ENCODE measurements at regions not wholly inside any gene's neighbourhood (a gene's known extent, or its start where the extent isn't known, plus 50 kb on each side); places are given as distances from the start of the nearest gene placed in this dataset.

- no peak for TF ChIP-seq BHLHE40 (IDR thresholded peaks at IDR 0.05; ENCODE audit: borderline replicate concordance)
- TF ChIP-seq ZNF384 (IDR thresholded peaks at IDR 0.05), result no peak
- TF ChIP-seq CTBP1 (IDR thresholded peaks at IDR 0.05; ENCODE audit: borderline replicate concordance), result no peak
- TF ChIP-seq ARNT (IDR thresholded peaks at IDR 0.05), result no peak
- no peak for TF ChIP-seq PKNOX1 (IDR thresholded peaks at IDR 0.05)
- no peak for TF ChIP-seq TARDBP (IDR thresholded peaks at IDR 0.05)
- no peak for TF ChIP-seq L3MBTL2 (conservative IDR thresholded peaks at IDR 0.05)
- TF ChIP-seq FOXA1 (IDR thresholded peaks at IDR 0.05), result no peak
- no peak for TF ChIP-seq SP1 (IDR thresholded peaks at IDR 0.05)
- TF ChIP-seq LEF1 (IDR thresholded peaks at IDR 0.05; ENCODE audit: borderline replicate concordance), result no peak
- TF ChIP-seq ELF4 (IDR thresholded peaks at IDR 0.05), result no peak
- no peak for TF ChIP-seq HDGF (IDR thresholded peaks at IDR 0.05; ENCODE audit: borderline replicate concordance)
- TF ChIP-seq FOXK2 (IDR thresholded peaks at IDR 0.05), result no peak
- TF ChIP-seq NFRKB (IDR thresholded peaks at IDR 0.05), result no peak
- ChIA-PET POLR2A (no interaction called here), CTCF (no interaction called here)
- DNase-seq (ENCODE audit: extremely low spot score), result no peak
Observed at GRCh38 chr1:34361781-34362357, 185.2 kb downstream of the C1orf94 start.

- ChIA-PET CTCF (no interaction called here), POLR2A (no interaction called here)
- no peak for DNase-seq (ENCODE audit: extremely low spot score)
- TF ChIP-seq BHLHE40 (IDR thresholded peaks at IDR 0.05; ENCODE audit: borderline replicate concordance) (no peak), SUZ12 (IDR thresholded peaks at IDR 0.05) (no peak), PKNOX1 (IDR thresholded peaks at IDR 0.05) (no peak), HDGF (IDR thresholded peaks at IDR 0.05; ENCODE audit: borderline replicate concordance) (no peak), ELF4 (IDR thresholded peaks at IDR 0.05) (no peak), L3MBTL2 (conservative IDR thresholded peaks at IDR 0.05) (no peak), FOXA1 (IDR thresholded peaks at IDR 0.05) (no peak), SP1 (IDR thresholded peaks at IDR 0.05) (no peak), TARDBP (IDR thresholded peaks at IDR 0.05) (no peak), LEF1 (IDR thresholded peaks at IDR 0.05; ENCODE audit: borderline replicate concordance) (no peak), ARNT (IDR thresholded peaks at IDR 0.05) (no peak), CTBP1 (IDR thresholded peaks at IDR 0.05; ENCODE audit: borderline replicate concordance) (no peak), FOXM1 (IDR thresholded peaks at IDR 0.05; ENCODE audit: borderline replicate concordance) (no peak), FOXK2 (IDR thresholded peaks at IDR 0.05) (no peak)
Observed at GRCh38 chr1:34362949-34363348, 186.2 kb downstream of the C1orf94 start.

- CTCF ChIA-PET, result interaction anchor here (0.7 kb wide), 1 partner anchor 8 kb away, joined by 3 read pairs; no protein-coding TSS in a partner anchor
Observed at GRCh38 chr1:34363447-34363846, 186.7 kb downstream of the C1orf94 start.

GRCh38 chr1:34363915-34364314 is 187.2 kb downstream of the C1orf94 start:
- TF ChIP-seq CTBP1 (IDR thresholded peaks at IDR 0.05; ENCODE audit: borderline replicate concordance) (no peak), ELF4 (IDR thresholded peaks at IDR 0.05) (no peak), BHLHE40 (IDR thresholded peaks at IDR 0.05; ENCODE audit: borderline replicate concordance) (no peak), FOXM1 (IDR thresholded peaks at IDR 0.05; ENCODE audit: borderline replicate concordance) (no peak), ZNF384 (IDR thresholded peaks at IDR 0.05) (no peak), FOXK2 (IDR thresholded peaks at IDR 0.05) (no peak), LEF1 (IDR thresholded peaks at IDR 0.05; ENCODE audit: borderline replicate concordance) (no peak), HDGF (IDR thresholded peaks at IDR 0.05; ENCODE audit: borderline replicate concordance) (no peak), FOXA1 (IDR thresholded peaks at IDR 0.05) (no peak), SP1 (IDR thresholded peaks at IDR 0.05) (no peak), NFRKB (IDR thresholded peaks at IDR 0.05) (no peak), ARNT (IDR thresholded peaks at IDR 0.05) (no peak), TARDBP (IDR thresholded peaks at IDR 0.05) (no peak), PKNOX1 (IDR thresholded peaks at IDR 0.05) (no peak), SUZ12 (IDR thresholded peaks at IDR 0.05) (no peak), L3MBTL2 (conservative IDR thresholded peaks at IDR 0.05) (no peak)
- ChIA-PET CTCF (interaction anchor here (0.7 kb wide), 1 partner anchor 9 kb away, joined by 3 read pairs; no protein-coding TSS in a partner anchor), POLR2A (no interaction called here)
- no peak for DNase-seq (ENCODE audit: extremely low spot score)

More at GRCh38 chr1:34363447-34363846, 186.7 kb downstream of the C1orf94 start:
- POLR2A ChIA-PET, result no interaction called here
- no peak for DNase-seq (ENCODE audit: extremely low spot score)
- TF ChIP-seq SUZ12 (IDR thresholded peaks at IDR 0.05) (no peak), SP1 (IDR thresholded peaks at IDR 0.05) (no peak), CTBP1 (IDR thresholded peaks at IDR 0.05; ENCODE audit: borderline replicate concordance) (no peak), FOXM1 (IDR thresholded peaks at IDR 0.05; ENCODE audit: borderline replicate concordance) (no peak), BHLHE40 (IDR thresholded peaks at IDR 0.05; ENCODE audit: borderline replicate concordance) (no peak), ELF4 (IDR thresholded peaks at IDR 0.05) (no peak), ZNF384 (IDR thresholded peaks at IDR 0.05) (no peak), HDGF (IDR thresholded peaks at IDR 0.05; ENCODE audit: borderline replicate concordance) (no peak), LEF1 (IDR thresholded peaks at IDR 0.05; ENCODE audit: borderline replicate concordance) (no peak), FOXK2 (IDR thresholded peaks at IDR 0.05) (no peak), FOXA1 (IDR thresholded peaks at IDR 0.05) (no peak), ARNT (IDR thresholded peaks at IDR 0.05) (no peak), TARDBP (IDR thresholded peaks at IDR 0.05) (no peak), PKNOX1 (IDR thresholded peaks at IDR 0.05) (no peak), L3MBTL2 (conservative IDR thresholded peaks at IDR 0.05) (no peak), NFRKB (IDR thresholded peaks at IDR 0.05) (no peak)

GRCh38 chr1:34364376-34364775 is 187.7 kb downstream of the C1orf94 start:
- CTCF ChIA-PET, result no interaction called here
- TF ChIP-seq HDGF (IDR thresholded peaks at IDR 0.05; ENCODE audit: borderline replicate concordance) (no peak), SUZ12 (IDR thresholded peaks at IDR 0.05) (no peak), ELF4 (IDR thresholded peaks at IDR 0.05) (no peak), PKNOX1 (IDR thresholded peaks at IDR 0.05) (no peak), ZNF384 (IDR thresholded peaks at IDR 0.05) (no peak), FOXM1 (IDR thresholded peaks at IDR 0.05; ENCODE audit: borderline replicate concordance) (no peak), BHLHE40 (IDR thresholded peaks at IDR 0.05; ENCODE audit: borderline replicate concordance) (no peak), NFRKB (IDR thresholded peaks at IDR 0.05) (no peak), CTBP1 (IDR thresholded peaks at IDR 0.05; ENCODE audit: borderline replicate concordance) (no peak), LEF1 (IDR thresholded peaks at IDR 0.05; ENCODE audit: borderline replicate concordance) (no peak), FOXA1 (IDR thresholded peaks at IDR 0.05) (no peak), L3MBTL2 (conservative IDR thresholded peaks at IDR 0.05) (no peak), SP1 (IDR thresholded peaks at IDR 0.05) (no peak), FOXK2 (IDR thresholded peaks at IDR 0.05) (no peak)
- POLR2A ChIA-PET, result no interaction called here
- DNase-seq (ENCODE audit: extremely low spot score), result no peak
